ENCODE measurements at regions not wholly inside any gene's neighbourhood (a gene's known extent, or its start where the extent isn't known, plus 50 kb on each side); places are given as distances from the start of the nearest gene placed in this dataset.

DNA sequence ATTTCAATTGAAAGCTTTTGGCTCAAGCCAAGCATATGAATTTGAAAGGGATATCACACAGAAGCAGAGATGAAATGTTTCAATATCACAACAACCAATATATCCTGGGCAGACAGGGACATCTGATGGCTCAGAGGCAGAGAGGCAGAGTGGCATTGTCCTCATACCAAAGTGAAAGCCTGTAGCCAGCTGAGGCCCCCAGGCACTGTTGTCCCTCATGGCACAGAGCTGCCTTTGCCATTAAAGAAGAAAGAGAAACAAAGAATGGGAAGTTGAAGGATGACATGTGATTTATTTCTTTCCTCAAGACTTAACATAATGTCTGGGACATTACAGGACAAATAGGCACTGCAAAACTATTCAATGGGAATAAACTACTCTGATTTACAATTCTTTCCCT lies 504.3 kb upstream of the PCDH15 start:
- no peak for TF ChIP-seq EZH2phosphoT487 (IDR thresholded peaks at IDR 0.05; ENCODE audit: low read length)
- TF ChIP-seq, protein P1, sequence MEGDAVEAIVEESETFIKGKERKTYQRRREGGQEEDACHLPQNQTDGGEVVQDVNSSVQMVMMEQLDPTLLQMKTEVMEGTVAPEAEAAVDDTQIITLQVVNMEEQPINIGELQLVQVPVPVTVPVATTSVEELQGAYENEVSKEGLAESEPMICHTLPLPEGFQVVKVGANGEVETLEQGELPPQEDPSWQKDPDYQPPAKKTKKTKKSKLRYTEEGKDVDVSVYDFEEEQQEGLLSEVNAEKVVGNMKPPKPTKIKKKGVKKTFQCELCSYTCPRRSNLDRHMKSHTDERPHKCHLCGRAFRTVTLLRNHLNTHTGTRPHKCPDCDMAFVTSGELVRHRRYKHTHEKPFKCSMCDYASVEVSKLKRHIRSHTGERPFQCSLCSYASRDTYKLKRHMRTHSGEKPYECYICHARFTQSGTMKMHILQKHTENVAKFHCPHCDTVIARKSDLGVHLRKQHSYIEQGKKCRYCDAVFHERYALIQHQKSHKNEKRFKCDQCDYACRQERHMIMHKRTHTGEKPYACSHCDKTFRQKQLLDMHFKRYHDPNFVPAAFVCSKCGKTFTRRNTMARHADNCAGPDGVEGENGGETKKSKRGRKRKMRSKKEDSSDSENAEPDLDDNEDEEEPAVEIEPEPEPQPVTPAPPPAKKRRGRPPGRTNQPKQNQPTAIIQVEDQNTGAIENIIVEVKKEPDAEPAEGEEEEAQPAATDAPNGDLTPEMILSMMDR (IDR thresholded peaks at IDR 0.05; ENCODE audit: low read length) = no peak
- TF ChIP-seq EZH2 (optimal IDR thresholded peaks at IDR 0.05; ENCODE audit: low read depth, low read length) = no peak
